ENCODE measurements at regions not wholly inside any gene's neighbourhood (a gene's known extent, or its start where the extent isn't known, plus 50 kb on each side); places are given as distances from the start of the nearest gene placed in this dataset.

- DNase-seq = no peak
These were observed 1102.0 kb downstream of the C4orf33 start for GRCh38 chr4:130197946-130198345.

GRCh38 chr4:130203571-130203970 is 1107.6 kb downstream of the C4orf33 start:
- DNase-seq = no peak

GRCh38 chr4:130210864-130211263 is 1114.9 kb downstream of the C4orf33 start:
- no peak for DNase-seq

- no peak for DNase-seq
These were observed 1118.3 kb downstream of the C4orf33 start for GRCh38 chr4:130214268-130214667.

- DNase-seq = peak in 1 of 5 donors; percentile 19
These were observed 1137.6 kb downstream of the C4orf33 start for GRCh38 chr4:130233377-130234047.

- DNase-seq = no peak
These were observed 1142.2 kb downstream of the C4orf33 start for GRCh38 chr4:130238121-130238520.

- DNase-seq = no peak
These were observed 1153.0 kb downstream of the C4orf33 start for GRCh38 chr4:130249002-130249401.

- DNase-seq = no peak
These were observed 1161.3 kb downstream of the C4orf33 start for GRCh38 chr4:130257271-130257670.

GRCh38 chr4:130266814-130267213 is 1170.9 kb downstream of the C4orf33 start:
- DNase-seq = no peak

GRCh38 chr4:130288576-130288975 is 1192.6 kb downstream of the C4orf33 start:
- DNase-seq = no peak

GRCh38 chr4:130293692-130294091 is 1197.7 kb downstream of the C4orf33 start:
- no peak for DNase-seq

- no peak for DNase-seq
These were observed 1200.5 kb downstream of the C4orf33 start for GRCh38 chr4:130296448-130296847.

- DNase-seq = no peak
These were observed 1210.6 kb downstream of the C4orf33 start for GRCh38 chr4:130306566-130306965.

- DNase-seq = no peak
These were observed 1213.3 kb downstream of the C4orf33 start for GRCh38 chr4:130309221-130309620.

GRCh38 chr4:130322439-130322838 is 1226.5 kb downstream of the C4orf33 start:
- DNase-seq = no peak

- no peak for DNase-seq
These were observed 1233.1 kb downstream of the C4orf33 start for GRCh38 chr4:130329036-130329435.

GRCh38 chr4:130333241-130333759 is 1237.3 kb downstream of the C4orf33 start:
- DNase-seq = no peak

- no peak for DNase-seq
These were observed 1239.7 kb downstream of the C4orf33 start for GRCh38 chr4:130335417-130336194.

- DNase-seq = no peak
These were observed 1240.7 kb downstream of the C4orf33 start for GRCh38 chr4:130336585-130337217.

- no peak for DNase-seq
These were observed 1242.9 kb downstream of the C4orf33 start for GRCh38 chr4:130338851-130339250.

- no peak for DNase-seq
These were observed 1253.8 kb downstream of the C4orf33 start for GRCh38 chr4:130349745-130350144.

GRCh38 chr4:130356873-130357272 is 1260.9 kb downstream of the C4orf33 start:
- DNase-seq = no peak

GRCh38 chr4:130359542-130359941 is 1263.6 kb downstream of the C4orf33 start:
- no peak for DNase-seq

GRCh38 chr4:130361616-130362015 is 1265.7 kb downstream of the C4orf33 start:
- no peak for DNase-seq

All from T-helper 1 cell (primary cell).